Keratinocyte (primary cell): ENCODE measurements at regions not wholly inside any gene's neighbourhood (a gene's known extent, or its start where the extent isn't known, plus 50 kb on each side); places are given as distances from the start of the nearest gene placed in this dataset.
A peak's percentile ranks its signal among the peaks of the same experiment; 100 is the strongest.

Experiments
- DNase-seq: peaks from one replicate; pipeline ENCODE4 v3.0.0-alpha.2; 2011; ENCODE audit warnings: low read depth, missing footprints, low spot score
- FAIRE-seq: peaks from 2 replicates; lab custom pipeline; 2011; peaks lifted over from hg19 to GRCh38; lab: Jason Lieb, UNC
- H2AFZ ChIP-seq: 2 replicates; pipeline ENCODE4 v1.6.0; 2012; ENCODE audit warnings: low read length, control low read depth, inconsistent platforms; ENCODE audit not compliant: control insufficient read depth
- H3K27ac ChIP-seq: 2 replicates; pipeline ENCODE4 v1.5.1; 2011; ENCODE audit warnings: low read length; ENCODE audit not compliant: control insufficient read depth, insufficient read depth
- H3K27me3 ChIP-seq: 3 replicates; pipeline ENCODE4 v1.6.0; 2011; ENCODE audit warnings: low read length; ENCODE audit not compliant: control insufficient read depth, insufficient read depth; ENCODE audit errors: extremely low read depth
- H3K36me3 ChIP-seq, 2 experiments: 2 replicates in 1 of 2; 3 replicates in 1 of 2; pipeline ENCODE4 v1.5.1; 2011; ENCODE audit warnings: low read length in 2 of 2, mild to moderate bottlenecking in 1 of 2; ENCODE audit not compliant: control insufficient read depth in 2 of 2, insufficient read depth in 2 of 2; ENCODE audit errors: extremely low read depth in 1 of 2
- H3K4me1 ChIP-seq: 3 replicates; pipeline ENCODE4 v1.5.1; 2011; ENCODE audit warnings: low read length; ENCODE audit not compliant: control insufficient read depth, insufficient read depth; ENCODE audit errors: extremely low read depth
- H3K4me2 ChIP-seq: 3 replicates; pipeline ENCODE4 v1.6.0; 2011; ENCODE audit warnings: low read depth, low read length; ENCODE audit not compliant: control insufficient read depth, insufficient read depth; ENCODE audit errors: extremely low read depth
- H3K4me3 ChIP-seq, 3 experiments: fragments of 200-600 bp in 1 of 3; sonication (generic) in 1 of 3; 2 replicates in 2 of 3; 3 replicates in 1 of 3; pipeline ENCODE4 v1.5.1; 2011 to 2016; ENCODE audit warnings: low read length in 3 of 3, mild to moderate bottlenecking in 3 of 3, control low read depth in 2 of 3, inconsistent platforms in 1 of 3, low read depth in 1 of 3, mixed read lengths in 1 of 3, mixed run types in 1 of 3, moderate library complexity in 1 of 3; ENCODE audit not compliant: control insufficient read depth in 2 of 3, insufficient read depth in 2 of 3; ENCODE audit errors: extremely low read depth in 1 of 3
- H3K79me2 ChIP-seq: 2 replicates; pipeline ENCODE4 v1.6.0; 2012; ENCODE audit warnings: low read length; ENCODE audit not compliant: control insufficient read depth, insufficient read depth
- H3K9ac ChIP-seq: 3 replicates; pipeline ENCODE4 v1.6.0; 2011; ENCODE audit warnings: low read length; ENCODE audit not compliant: control insufficient read depth, insufficient read depth; ENCODE audit errors: extremely low read depth
- H3K9me1 ChIP-seq: 3 replicates; pipeline ENCODE4 v1.6.0; 2011; ENCODE audit warnings: low read length; ENCODE audit not compliant: control insufficient read depth, insufficient read depth; ENCODE audit errors: extremely low read depth
- H3K9me3 ChIP-seq: 2 replicates; pipeline ENCODE4 v1.5.1; 2012; ENCODE audit warnings: low read depth, low read length; ENCODE audit not compliant: control insufficient read depth
- H4K20me1 ChIP-seq: 3 replicates; pipeline ENCODE4 v1.6.0; 2011; ENCODE audit warnings: low read length; ENCODE audit not compliant: control insufficient read depth, insufficient read depth; ENCODE audit errors: extremely low read depth
- CTCF ChIP-seq, 3 experiments: IDR thresholded peaks in 1 of 3; conservative IDR thresholded peaks in 1 of 3; optimal IDR thresholded peaks in 1 of 3; 2 replicates in 2 of 3; 3 replicates in 1 of 3; pipeline versions ENCODE3 to v1.5.1; 2011; ENCODE audit warnings: low read length in 3 of 3, mild to moderate bottlenecking in 3 of 3, moderate library complexity in 2 of 3, control low read depth in 1 of 3, inconsistent platforms in 1 of 3; ENCODE audit not compliant: insufficient read depth in 2 of 3; ENCODE audit errors: extremely low read depth in 1 of 3
- EZH2 ChIP-seq: IDR thresholded peaks from one replicate; pipeline ENCODE4 v1.6.1; 2012; ENCODE audit warnings: inconsistent platforms, mild to moderate bottlenecking, low read length, moderate library complexity
- dilution Hi-C: fragments of 300-500 bp; cut with MboI; formaldehyde crosslinking; loops from one replicate; pipeline ENCODE4 v1.7.0; 2020; ENCODE audit warnings: low sequenced_read_pairs; ENCODE audit not compliant: extremely low pct_ligation_motif_present

GRCh38 chr14:87483271-87484260 is 509.4 kb downstream of the GALC start:
- H3K9me3 ChIP-seq: no peaks in the 10 kb centered on the region
- H3K4me1 ChIP-seq: peaks cover 7% of the 10 kb centered on the region
- TF ChIP-seq EZH2 (no peak), CTCF (optimal IDR thresholded peaks at IDR 0.05 in 1 of 3, IDR thresholded peaks at IDR 0.05 in 1 of 3, conservative IDR thresholded peaks at IDR 0.05 in 1 of 3; ENCODE audit: extremely low read depth in 1 of 3, insufficient read depth in 2 of 3, low read length in 3 of 3) (no peak)
- H4K20me1 ChIP-seq: no peaks in the 10 kb centered on the region
- H3K27ac ChIP-seq: peak overlapping the region; percentile 40
- no peak for FAIRE-seq
- DNase-seq: no peak
- H3K36me3 ChIP-seq: no peaks in the 10 kb centered on the region
- H3K27me3 ChIP-seq: no peaks in the 10 kb centered on the region
- H3K9me1 ChIP-seq: no peaks in the 10 kb centered on the region
- dilution Hi-C loops: no loop called here
- no peak overlapping the region for H3K9ac ChIP-seq
- H3K79me2 ChIP-seq: no peaks in the 10 kb centered on the region
- peak overlapping the region; percentile 27 for H3K4me2 ChIP-seq
- no peak overlapping the region for H3K4me3 ChIP-seq
- H2AFZ ChIP-seq: peak overlapping the region; percentile 79

GRCh38 chr14:87468531-87468930 is 524.5 kb downstream of the GALC start:
- TF ChIP-seq CTCF (optimal IDR thresholded peaks at IDR 0.05 in 1 of 3, IDR thresholded peaks at IDR 0.05 in 1 of 3, conservative IDR thresholded peaks at IDR 0.05 in 1 of 3; ENCODE audit: extremely low read depth in 1 of 3, insufficient read depth in 2 of 3, low read length in 3 of 3) (no peak), EZH2 (no peak)
- Histone ChIP-seq H3K79me2 (no peaks in the 10 kb centered on the region), H3K36me3 (no peaks in the 10 kb centered on the region), H3K4me1 (no peaks in the 10 kb centered on the region), H3K4me2 (no peak overlapping the region), H3K27me3 (no peaks in the 10 kb centered on the region), H3K4me3 (no peak overlapping the region), H2AFZ (no peak overlapping the region), H3K9ac (no peak overlapping the region), H4K20me1 (no peaks in the 10 kb centered on the region), H3K9me3 (no peaks in the 10 kb centered on the region), H3K9me1 (no peaks in the 10 kb centered on the region), H3K27ac (no peak overlapping the region)
- dilution Hi-C loops: no loop called here
- no peak for DNase-seq
- FAIRE-seq: no peak
